HG03378 (cell line): ENCODE measurements at regions not wholly inside any gene's neighbourhood (a gene's known extent, or its start where the extent isn't known, plus 50 kb on each side); places are given as distances from the start of the nearest gene placed in this dataset.

ENCODE experiments used
- ATAC-seq: cut with Tn5 transposase; IDR thresholded peaks from one replicate; pipeline ENCODE4 v1.9.1; 2021; ENCODE audit warnings: mild to moderate bottlenecking, moderate library complexity; ENCODE audit not compliant: unreplicated experiment

DNA sequence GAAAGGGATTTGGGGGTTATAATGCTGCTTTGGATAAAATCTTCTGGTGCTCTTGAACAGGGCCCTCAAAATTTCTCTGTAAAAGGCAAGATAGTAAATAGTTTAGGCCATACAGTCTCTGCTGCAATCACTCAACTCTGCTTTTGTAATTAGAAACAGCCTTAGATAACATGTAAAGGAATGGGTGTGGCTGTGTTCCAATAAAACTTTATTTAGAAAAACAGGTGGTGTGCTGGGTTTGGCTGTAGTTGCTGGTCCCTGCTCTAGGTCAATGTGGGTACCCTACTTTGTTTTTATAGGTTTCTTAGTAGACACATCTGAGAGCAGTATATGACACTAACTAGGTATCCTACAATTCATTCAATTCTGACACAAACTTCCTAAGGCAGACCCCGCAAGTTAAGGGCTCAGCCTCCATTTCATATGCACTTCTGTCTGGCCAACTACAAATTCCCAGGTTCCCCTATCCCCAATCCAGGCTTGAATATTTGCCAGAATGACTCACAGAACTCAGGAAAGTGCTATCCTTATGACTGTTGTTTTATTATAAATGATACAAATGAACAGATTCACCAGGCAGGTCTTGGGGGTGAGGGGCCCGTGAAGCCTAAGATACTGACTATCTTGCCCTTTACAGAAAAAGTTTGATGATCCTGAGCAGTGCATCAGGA is 349.9 kb downstream of the RPS24 start:
- ATAC-seq: no peak

DNA sequence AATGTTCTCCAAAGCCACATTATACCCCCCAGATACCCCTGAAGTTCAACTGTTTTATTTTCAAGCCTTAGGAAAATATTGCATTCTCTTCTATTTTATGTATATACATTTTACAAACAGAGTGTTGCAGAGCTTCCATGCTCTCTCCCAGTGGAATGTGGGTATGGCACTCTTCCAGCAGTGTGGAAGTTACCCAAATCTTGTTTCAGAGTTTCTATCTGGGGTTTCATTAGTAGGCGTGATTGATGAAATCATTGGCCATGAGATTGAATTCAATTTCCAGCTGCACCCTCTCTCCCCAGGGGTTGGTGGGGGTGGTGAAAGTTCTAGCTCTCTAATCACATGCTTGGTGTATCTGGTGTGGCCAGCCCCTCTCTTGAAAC is 350.4 kb downstream of the RPS24 start:
- ATAC-seq: no peak

DNA sequence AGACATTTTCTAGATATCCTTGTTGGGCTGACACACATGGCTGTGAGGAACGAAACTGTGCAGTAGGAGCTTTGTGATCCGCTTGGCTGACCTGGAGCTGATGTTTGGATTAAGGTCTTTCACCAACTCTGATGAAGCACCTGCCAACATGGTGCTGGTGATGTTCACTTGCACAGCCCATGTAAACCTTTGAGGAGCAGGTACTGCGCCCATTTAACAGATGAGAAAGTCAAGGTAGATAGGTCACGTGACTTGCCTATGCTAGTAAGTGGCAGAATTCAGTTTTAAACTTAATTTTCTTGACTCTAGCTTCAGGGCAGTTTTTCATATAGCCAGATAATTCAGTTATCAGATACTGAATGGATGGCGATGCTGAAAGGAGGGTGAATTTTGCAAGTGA is 351.9 kb downstream of the RPS24 start:
- no peak for ATAC-seq

DNA sequence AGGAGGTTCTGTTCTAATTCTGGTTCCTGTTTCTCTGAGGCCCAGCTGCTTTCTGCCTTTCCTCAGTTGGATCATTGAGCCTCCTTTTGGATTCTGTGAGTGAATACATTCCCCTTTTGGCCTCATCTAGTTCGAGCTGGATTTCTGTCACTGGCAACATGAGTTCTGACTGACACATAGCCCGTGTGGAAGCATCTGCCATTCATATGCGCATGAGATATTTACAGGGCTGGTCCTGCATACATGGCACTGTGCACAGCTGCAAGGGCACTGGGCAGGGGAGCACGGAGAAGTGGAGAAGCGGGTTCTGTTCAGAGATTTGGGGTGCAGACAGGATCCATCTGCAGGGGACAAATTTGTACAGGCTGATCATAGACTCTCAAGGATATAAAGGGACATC is 352.8 kb downstream of the RPS24 start:
- no peak for ATAC-seq

DNA sequence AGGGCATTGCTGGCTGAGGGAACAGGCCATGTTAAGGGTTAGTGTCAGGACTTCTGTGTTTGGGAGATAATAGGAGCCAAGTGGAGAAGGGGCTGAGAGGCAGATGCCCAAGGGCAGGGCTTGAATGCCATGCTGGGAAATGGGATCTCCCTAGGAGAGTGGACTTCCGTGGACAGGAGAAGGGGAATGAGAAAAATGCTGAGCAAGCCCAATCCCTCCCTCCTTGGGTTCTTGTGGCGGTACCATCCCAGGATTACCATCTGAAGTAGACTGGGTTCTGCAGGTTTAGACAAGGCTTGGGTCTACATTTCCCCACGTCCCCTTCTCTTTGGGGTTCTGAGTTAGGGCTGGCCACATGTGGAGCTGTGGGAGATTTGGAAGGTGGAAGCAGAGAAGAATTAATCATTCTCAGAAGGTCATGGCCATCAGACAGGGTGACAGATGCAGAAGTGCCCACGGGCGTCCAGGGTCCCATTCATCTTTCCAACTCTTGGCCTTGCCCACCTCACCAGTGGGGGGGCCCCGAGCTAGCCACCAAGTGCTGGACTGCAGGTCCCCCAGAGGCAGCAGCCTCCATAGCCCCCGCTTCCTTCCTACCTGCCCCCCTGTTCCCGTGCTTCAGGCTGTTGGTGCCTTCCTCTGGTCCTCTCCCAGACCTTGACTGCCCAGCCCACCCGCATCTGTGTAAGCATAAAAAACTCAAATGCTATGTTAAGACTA is 354.8 kb downstream of the RPS24 start:
- no peak for ATAC-seq

DNA sequence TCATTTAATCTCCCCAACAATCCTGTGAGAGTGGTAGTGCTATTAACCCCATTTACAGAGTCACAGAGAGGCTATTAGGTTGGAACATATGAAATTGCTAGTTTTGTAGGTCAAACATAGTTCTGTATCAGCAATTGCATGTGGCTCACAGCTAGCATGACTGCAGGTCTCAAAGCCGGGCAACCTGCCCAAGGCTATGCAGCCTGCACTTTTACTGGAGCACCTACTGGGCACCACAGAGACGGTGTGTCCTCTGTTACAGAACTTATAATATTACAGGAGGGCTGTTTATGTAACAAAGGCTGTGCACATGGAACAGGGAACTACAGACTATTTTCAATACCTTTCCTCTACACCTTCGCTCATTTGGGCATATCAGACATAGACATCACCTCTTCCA is 355.8 kb downstream of the RPS24 start:
- ATAC-seq: no peak

DNA sequence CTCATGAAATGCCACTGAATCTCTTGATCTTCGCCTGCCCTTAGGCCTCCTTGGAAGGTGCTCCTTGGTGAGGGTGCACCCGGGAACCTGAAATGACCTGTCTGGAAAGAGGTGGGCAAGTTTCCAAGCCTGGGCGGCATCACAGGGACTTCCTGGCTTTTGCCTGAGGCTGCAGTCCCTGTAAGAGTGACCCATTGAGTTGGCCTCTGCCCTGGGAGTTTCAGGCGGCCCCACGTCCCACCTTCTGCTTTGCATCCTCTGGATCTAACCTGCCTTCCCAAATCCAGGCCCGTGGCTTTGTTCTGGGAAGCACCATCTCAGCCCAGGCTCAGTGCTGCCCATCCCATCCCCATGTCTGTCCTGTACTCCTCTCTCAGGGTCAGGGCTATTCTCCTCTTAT is 356.4 kb downstream of the RPS24 start:
- ATAC-seq: no peak

DNA sequence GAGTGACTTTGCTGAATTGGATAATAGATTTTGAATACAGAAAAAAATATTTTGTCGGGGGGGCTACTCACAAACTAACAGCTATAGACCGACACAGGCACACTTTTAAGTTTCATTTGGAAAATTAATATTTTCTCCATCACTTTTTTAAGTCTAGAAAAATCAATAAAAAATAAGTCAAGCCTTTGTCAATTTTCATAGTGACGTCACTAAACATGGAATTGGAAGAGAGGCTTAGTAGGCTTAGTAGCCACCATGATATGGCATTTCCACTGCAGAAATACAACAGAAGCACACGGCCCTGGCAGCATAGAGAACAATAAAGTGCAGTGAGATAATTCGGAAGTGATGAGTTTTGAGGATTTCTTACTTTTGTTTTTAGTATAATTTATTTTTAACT is 357.2 kb downstream of the RPS24 start:
- no peak for ATAC-seq

DNA sequence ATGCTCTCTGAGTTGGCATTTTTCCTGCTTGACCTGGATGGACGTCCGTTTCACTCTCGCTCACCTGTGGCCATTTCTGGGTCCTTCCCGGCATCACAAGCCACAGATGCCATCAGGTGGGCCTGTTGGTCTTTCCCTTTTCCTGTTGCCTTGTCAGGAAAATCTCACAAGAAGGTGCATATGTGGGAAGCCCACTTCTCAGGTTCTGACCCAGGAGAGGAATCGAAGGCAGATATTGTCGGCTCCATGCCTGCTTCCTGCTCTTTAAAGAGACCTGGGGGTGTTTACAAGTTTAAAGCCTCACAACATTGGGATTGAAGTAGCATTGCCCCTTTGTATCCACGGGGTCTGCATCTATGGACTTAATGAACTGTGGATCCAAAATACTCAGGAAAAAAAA is 357.9 kb downstream of the RPS24 start:
- no peak for ATAC-seq

DNA sequence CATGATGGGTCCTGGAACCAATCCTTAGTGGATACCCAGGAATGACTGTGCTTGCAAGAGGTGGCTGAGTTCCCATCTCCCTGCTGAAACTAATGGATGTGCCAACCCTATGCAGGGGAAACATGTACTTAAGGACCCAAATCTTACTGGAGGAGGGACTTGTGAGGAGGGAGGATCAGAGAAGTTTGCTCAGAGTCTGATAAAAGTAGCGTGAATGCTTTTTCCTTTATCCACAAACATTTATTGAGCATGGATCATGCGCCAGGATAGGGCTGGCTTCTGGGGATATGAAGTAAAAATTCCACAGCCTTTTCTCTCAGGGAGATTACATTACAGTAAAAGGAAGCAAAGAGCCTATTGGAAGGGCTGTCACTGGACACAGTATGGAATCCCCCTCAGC is 358.5 kb downstream of the RPS24 start:
- no peak for ATAC-seq

DNA sequence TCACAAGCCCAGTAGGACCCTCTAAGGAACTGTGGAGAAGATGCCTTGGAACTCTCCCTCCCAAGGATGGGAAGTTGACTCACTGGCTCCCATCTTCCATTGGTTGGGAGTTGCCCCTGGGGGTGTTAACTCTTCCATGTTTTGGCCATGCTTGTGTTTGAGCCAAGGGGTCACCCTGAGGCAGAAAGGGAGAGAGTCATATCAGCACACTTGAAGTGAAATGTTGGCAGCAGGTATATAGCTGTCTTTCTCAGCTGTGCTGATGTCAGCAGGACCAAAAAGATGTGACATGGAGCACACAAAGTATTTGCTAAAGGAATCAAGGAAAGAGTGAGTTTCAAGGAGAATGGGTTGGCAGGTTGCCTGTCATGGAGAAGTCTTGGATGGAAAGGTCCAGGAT is 359.4 kb downstream of the RPS24 start:
- no peak for ATAC-seq

DNA sequence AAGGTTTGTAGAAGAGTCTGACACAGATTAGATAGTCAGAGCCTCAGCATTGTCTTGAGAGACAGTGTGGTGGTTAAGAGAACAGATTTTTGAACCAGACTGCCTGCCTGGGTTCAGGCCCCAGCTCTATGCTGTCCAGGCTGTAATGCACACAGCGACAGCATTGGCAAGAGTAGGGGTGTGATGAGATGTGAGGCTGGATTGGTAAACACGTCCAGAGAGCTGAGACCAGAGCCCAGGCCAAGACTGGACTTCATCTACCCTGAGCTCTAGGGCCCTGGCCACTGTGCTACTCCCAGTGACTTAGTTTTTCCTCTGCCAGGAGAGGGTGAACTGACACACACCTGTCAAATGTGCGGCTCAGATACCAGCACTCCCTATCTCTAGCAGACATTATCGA is 360.4 kb downstream of the RPS24 start:
- ATAC-seq: no peak

DNA sequence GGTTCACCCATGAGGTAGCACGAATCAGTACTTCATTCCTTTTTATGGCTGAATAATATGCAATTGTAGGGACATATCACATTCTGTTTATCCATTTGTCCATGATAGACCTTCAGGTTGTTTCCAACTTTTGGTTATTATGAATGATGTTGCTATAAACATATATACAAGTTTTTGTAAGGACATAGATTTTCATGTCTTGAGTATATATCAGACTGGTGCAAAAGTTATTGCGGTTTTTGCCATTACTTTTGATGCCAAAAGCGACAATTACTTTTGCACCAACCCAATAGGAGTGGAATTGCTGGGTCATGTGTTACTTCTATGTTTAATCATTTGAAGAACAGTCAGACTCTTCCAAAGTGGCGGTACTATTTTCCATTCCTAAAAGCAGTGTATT is 361.5 kb downstream of the RPS24 start:
- no peak for ATAC-seq

DNA sequence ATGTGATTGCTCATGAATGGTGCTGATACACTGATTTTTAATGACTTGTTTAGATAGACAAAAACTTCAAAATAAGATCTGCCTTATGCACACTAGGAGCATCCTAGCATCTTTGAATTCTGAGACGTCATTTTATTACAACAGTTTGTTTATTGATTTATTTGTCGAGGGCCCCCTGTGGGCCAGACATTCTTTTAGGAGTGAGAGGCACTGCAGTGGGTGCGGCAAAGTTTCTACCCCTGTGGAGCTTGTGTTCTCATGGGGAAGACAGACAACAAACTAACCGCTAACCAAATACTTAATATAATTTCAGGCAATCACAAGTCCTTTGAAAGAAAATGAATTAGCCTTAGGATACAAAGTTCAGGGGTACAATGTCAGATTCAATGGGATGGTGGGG is 363.1 kb downstream of the RPS24 start:
- no peak for ATAC-seq

DNA sequence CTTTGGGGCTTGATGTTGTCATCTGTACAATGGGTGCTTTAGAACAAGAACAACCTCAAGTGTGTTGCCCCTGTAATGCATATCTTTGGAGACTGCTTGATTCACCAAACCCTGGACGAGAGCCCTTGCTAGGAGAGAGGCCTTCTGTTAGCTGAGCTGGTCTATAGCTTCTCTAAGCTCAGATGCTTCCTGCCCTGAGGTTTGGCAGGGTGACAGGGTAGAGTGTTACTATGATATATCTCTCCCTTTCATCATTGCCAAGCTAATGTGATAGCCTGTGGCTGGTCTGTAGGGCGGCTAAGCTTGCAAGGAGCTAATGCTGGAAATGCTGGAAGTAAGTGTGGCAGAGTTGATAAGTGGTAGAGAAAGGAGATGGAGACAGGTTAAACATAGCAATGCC is 364.1 kb downstream of the RPS24 start:
- no peak for ATAC-seq

DNA sequence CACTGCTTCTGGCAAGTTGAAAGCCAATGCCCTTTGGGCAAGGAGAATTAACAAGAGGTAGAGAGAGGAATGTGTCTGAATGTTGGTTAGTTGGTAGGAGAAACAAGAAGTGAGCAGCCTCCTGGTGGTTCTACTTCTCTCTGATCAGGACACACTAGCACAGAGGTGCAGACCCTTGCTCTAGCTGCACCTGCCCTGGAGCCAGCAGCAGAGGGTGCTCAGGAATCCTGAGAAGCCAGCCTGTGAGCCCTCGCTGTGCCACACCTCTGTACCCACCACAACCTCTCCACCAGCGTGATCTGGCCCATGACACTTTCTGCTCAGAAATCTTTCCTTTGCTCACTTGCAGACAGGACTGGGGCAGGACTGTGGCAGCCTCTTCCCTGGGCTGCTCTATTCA is 364.7 kb downstream of the RPS24 start:
- no peak for ATAC-seq

DNA sequence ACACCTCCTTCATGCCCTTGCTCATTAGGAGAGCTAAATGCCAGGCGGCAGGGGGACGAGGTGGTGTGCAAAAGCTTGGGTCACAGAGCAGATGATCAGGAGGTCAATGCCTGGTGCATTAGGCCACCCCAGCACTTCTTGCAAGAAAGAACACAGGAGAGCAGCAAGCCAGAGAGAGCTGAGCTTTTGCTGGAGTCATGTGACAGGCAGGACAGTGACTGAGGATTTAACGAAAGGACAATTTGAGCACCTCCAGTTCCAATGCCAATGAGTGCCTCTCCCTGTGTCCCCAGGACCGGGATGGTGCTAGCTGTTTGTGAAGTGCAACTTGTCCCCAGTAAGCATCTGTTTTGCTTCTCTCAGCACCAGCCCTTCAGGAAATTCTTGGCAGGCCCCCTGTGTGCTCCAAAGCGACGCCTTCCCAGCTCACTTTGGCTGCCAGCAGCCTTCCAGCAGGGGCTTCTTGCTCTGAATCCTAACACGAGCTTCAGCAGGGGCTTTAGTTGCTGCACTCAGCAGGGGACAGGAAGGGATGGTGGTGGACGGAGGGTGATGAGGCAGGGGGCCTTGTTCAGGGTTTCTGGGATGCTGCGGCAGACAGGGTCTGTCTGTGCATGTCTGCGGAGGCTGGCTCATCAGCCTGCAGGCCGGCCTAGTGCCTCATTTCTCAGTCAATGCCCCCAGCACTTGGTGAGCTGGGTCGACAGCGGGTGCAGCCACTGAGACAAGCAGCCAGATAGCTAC is 368.1 kb downstream of the RPS24 start:
- ATAC-seq: no peak

DNA sequence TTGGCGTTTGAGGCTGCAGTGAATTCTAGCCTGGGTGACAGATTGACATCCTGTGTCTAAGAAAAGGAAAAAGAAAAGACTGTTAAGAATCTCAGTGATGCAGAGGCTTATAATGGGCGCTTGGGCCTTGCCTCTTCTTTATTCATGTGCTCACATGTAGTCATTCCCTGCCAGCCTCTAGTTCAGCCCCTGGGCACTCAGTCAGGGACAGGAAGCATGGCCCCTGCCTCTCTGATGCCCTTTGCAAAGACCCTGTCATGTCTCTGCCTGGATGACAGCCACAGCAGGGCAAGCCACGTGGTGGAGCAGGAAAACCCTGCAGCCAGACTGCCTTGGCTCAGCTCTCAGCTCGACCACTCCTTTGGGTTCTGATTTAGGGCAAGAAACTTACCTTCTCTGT is 368.9 kb downstream of the RPS24 start:
- no peak for ATAC-seq

DNA sequence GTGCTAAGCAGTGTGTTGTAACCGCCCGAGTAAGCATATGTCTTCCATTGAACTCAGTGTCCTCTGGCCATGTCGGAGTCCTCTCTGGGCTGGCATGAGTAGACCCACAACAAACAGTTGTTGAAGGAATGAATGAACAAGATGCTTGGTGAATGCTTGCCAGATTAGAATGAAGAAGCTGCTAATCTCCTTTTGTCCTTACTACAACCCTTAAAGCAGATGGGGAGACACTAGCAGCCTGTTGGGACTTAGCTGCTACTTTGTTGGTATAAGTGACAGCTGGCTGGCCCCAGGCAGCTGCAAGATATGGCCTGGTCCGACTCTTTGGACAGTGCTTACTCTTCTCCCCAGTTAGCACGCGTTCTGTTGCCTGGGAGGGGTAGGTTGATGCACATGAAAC is 370.1 kb downstream of the RPS24 start:
- no peak for ATAC-seq

DNA sequence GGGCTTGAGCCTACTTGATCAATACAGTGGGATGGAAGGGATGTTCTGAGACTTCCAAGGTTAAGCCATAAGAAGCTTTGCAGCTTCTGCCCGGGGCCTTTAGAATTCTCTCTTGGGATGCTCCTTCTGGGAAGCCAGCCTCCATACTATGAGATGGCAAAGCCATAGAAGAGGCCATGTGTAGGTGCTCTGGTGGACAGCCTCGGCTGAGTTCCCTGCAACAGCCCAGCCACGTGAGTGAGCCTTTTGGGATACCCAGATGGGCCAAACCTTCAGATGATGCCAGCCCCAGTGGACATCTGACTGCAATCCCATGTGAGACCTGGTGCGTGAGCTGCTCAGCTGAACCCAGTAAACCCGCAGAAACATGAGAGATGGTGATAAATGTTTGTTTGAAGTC is 370.6 kb downstream of the RPS24 start:
- no peak for ATAC-seq

DNA sequence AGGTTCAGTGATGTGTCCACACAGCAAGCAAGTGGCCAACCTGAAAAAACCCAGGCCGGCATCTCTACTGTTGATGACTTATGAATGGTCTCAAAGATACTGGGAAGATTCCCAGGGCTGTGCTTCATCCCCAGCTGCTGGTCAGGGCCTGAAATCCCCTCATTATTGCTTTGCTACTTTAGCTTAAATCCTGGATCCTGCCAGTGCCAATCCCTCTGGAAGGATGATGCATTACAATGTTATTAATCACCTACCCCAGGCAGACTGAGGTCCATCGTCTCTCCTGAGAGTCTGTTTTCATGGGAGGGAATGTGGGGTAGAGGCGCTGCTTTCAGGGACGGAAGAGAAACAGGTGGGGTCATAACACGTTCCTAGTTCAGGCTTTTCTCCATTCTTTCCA is 371.6 kb downstream of the RPS24 start:
- no peak for ATAC-seq

DNA sequence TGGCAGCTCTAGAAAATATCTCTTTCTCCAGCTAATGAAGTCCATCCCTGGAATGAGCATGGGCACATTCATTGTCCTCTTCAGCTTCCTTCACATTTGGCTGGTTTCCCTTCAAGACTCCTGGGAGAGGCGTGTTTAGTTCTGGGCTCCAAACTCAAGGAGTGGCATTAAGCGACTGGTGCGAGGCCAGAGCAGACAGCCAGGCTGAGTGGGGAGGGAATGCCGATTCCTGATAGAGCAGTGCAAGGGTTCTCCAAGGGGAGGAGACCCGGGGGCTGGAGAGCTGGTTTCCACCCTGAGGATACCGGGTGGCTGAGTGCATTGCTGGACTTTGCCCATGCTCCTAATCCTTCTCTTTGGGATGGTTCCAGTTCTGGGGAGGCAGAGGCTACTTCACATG is 372.1 kb downstream of the RPS24 start:
- no peak for ATAC-seq
